Omental fat pad (tissue), 3 donors: ENCODE measurements at regions not wholly inside any gene's neighbourhood (a gene's known extent, or its start where the extent isn't known, plus 50 kb on each side); places are given as distances from the start of the nearest gene placed in this dataset.

Experiments
- ATAC-seq: fragments of 150-250 bp; one replicate; pipeline ENCODE4 v1.9.1; 2016; ENCODE audit warnings: mild to moderate bottlenecking, moderate library complexity; ENCODE audit not compliant: low FRiP score
- DNase-seq: peaks from one replicate; pipeline ENCODE4 v3.0.0-alpha.2; 2019; ENCODE audit warnings: low spot score
- TF ChIP-seq, protein P1 (sequence below), 3 donors: fragments of 450-650 bp; IDR thresholded peaks; one replicate each; pipeline ENCODE4 v1.5.1; 2016 to 2017; ENCODE audit warnings: antibody characterized with exemption in 3 of 3, mild to moderate bottlenecking in 3 of 3, moderate library complexity in 2 of 3

DNA sequence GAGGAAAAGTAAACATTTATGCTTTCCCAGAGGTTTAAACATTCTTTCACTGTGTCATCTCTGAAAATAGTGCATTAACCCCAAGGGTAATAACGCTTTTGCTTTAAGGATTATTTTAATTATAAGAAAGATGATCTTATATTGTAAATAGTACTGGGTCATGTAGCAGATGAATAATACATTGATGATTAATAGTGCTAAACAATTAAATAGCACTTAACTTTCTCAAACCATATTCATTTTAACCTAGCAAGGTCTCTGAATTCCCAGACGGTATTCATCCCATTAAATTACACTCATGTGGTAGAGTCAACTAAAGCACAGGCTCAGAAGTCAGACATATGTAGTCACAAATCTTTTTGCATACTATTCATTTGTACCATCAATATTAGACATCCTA, 115.6 kb upstream of the FAR2 start:
- TF ChIP-seq, protein P1, sequence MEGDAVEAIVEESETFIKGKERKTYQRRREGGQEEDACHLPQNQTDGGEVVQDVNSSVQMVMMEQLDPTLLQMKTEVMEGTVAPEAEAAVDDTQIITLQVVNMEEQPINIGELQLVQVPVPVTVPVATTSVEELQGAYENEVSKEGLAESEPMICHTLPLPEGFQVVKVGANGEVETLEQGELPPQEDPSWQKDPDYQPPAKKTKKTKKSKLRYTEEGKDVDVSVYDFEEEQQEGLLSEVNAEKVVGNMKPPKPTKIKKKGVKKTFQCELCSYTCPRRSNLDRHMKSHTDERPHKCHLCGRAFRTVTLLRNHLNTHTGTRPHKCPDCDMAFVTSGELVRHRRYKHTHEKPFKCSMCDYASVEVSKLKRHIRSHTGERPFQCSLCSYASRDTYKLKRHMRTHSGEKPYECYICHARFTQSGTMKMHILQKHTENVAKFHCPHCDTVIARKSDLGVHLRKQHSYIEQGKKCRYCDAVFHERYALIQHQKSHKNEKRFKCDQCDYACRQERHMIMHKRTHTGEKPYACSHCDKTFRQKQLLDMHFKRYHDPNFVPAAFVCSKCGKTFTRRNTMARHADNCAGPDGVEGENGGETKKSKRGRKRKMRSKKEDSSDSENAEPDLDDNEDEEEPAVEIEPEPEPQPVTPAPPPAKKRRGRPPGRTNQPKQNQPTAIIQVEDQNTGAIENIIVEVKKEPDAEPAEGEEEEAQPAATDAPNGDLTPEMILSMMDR (IDR thresholded peaks at IDR 0.05), result no peak
- ATAC-seq (no peak), DNase-seq (no peak)

GRCh38 chr12:29035112-29035511, 114.0 kb upstream of the FAR2 start:
- no peak for ATAC-seq
- DNase-seq, result no peak
- TF ChIP-seq, protein P1 (IDR thresholded peaks at IDR 0.05), result no peak

DNA sequence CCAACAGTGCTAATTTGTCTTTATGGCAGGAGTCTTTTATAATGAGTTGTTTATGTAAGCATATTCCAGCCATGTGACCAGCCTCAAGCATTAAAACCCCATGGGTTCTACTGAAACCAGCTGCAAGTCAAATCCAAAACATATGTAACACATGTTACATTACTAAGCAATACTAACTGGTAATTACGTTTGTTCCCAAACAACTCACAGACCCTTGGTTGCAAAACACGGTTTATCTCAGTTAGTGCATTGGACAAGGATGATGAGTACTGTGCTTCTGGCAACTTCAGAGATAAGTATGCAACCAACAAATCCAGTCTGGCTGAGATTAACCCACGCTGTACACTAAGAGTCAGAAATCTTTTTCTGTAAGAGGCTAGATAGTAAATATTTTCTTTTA, 110.1 kb upstream of the FAR2 start:
- TF ChIP-seq, protein P1 (IDR thresholded peaks at IDR 0.05), result no peak
- DNase-seq (no peak), ATAC-seq (peak; percentile 63)

DNA sequence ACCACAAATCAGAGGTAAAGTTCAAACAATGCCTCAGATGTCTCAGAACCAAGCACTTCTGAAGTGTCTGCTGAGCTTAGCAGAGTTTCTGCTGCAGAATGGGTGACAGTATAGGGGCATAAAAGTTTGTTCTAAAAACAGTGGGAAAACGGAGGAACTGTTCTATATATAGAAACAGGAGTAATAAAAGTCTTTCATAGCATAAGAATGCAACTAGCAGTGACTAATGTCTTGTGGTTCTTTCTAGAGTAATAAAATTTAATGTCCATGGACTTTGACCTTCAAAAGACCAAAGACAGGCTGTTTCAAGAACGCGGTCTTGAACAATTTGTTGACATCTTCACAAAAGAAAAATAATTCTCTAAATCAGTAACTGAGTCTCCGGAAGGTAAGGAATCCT, 107.5 kb upstream of the FAR2 start:
- TF ChIP-seq, protein P1 (IDR thresholded peaks at IDR 0.05), result no peak
- DNase-seq (no peak), ATAC-seq (no peak)

DNA sequence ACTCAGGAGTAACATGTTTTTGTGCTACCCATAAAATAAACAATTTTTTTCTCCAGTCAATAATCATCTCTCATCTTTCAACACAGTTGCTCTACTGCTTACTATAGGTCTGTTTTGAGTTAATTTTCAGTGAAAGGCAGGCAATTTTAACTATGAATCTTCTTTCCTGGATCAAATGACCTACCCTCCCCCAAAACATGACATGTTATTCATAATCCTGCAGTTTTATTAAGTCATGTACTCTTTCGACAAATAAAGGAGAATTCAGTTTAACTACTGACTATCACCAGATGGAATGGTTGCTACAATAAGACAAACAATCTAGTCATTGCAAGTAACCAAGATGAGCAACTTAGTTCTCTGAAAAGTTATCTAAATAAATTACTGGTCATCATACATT, 106.0 kb upstream of the FAR2 start:
- TF ChIP-seq, protein P1 (IDR thresholded peaks at IDR 0.05), result no peak
- ATAC-seq (no peak), DNase-seq (no peak)

GRCh38 chr12:29044799-29045198, 104.3 kb upstream of the FAR2 start:
- TF ChIP-seq, protein P1 (IDR thresholded peaks at IDR 0.05), result no peak
- ATAC-seq, result no peak

GRCh38 chr12:29048787-29049186, 100.3 kb upstream of the FAR2 start:
- ATAC-seq (no peak), DNase-seq (no peak)
- TF ChIP-seq, protein P1 (IDR thresholded peaks at IDR 0.05), result no peak

More at GRCh38 chr12:29044799-29045198, 104.3 kb upstream of the FAR2 start:
- no peak for DNase-seq
